AG04450 (cell line): ENCODE measurements at regions not wholly inside any gene's neighbourhood (a gene's known extent, or its start where the extent isn't known, plus 50 kb on each side); places are given as distances from the start of the nearest gene placed in this dataset.

Experiments used
- CTCF ChIA-PET: fragments of 300-600, 350-600 bp; formaldehyde crosslinking; extraction: SDS; loops from one replicate; lab custom pipeline; 2022; ENCODE audit warnings: antibody characterized with exemption, inconsistent platforms; lab: Charles Lee
- POLR2A ChIA-PET: fragments of 350-600 bp; formaldehyde crosslinking; extraction: SDS; loops from one replicate; lab custom pipeline; 2021; ENCODE audit warnings: antibody characterized with exemption, inconsistent platforms; lab: Yijun Ruan, JAX
- DNase-seq: peaks from one replicate; pipeline ENCODE4 v3.0.0-alpha.2; 2011; ENCODE audit warnings: low read depth, low spot score
- H3K27ac ChIP-seq: one replicate; pipeline ENCODE4 v1.5.1; 2012; ENCODE audit warnings: low read depth, low read length, control low read depth
- H3K27me3 ChIP-seq: one replicate; pipeline ENCODE4 v1.6.0; 2012; ENCODE audit warnings: low read length; ENCODE audit not compliant: control insufficient read depth, insufficient read depth
- H3K4me3 ChIP-seq: 2 replicates; pipeline ENCODE4 v1.5.1; 2011; ENCODE audit warnings: mild to moderate bottlenecking, low read depth, low read length, control low read depth
- H3K9me3 ChIP-seq: 2 replicates; pipeline ENCODE4 v1.5.1; 2012; ENCODE audit warnings: low read length; ENCODE audit not compliant: control insufficient read depth, insufficient read depth
- CTCF ChIP-seq: IDR thresholded peaks from 2 replicates; pipeline ENCODE4 v1.5.1; 2011; ENCODE audit warnings: low read depth, low read length, control low read depth, inconsistent platforms

GRCh38 chr7:115740043-115740442 is 290.5 kb downstream of the TFEC start:
- no peak for DNase-seq
- Histone ChIP-seq H3K4me3 (no peak overlapping the region), H3K27ac (no peak overlapping the region), H3K27me3 (no peaks in the 10 kb centered on the region), H3K9me3 (no peaks in the 10 kb centered on the region)
- no peak for TF ChIP-seq CTCF
- CTCF ChIA-PET = interaction anchor here (0.7 kb wide), 1 partner anchor 920 kb away, joined by 3 read pairs; no protein-coding TSS in a partner anchor
- POLR2A ChIA-PET = no interaction called here

- Histone ChIP-seq H3K27ac (no peak overlapping the region), H3K9me3 (no peaks in the 10 kb centered on the region), H3K4me3 (no peak overlapping the region), H3K27me3 (no peaks in the 10 kb centered on the region)
- CTCF ChIA-PET = no interaction called here
- POLR2A ChIA-PET = no interaction called here
- no peak for TF ChIP-seq CTCF
- no peak for DNase-seq
Measured at GRCh38 chr7:115734641-115735040, 295.9 kb downstream of the TFEC start.

GRCh38 chr7:115731796-115732471 is 298.6 kb downstream of the TFEC start:
- Histone ChIP-seq H3K9me3 (no peaks in the 10 kb centered on the region), H3K27ac (no peak overlapping the region), H3K27me3 (no peaks in the 10 kb centered on the region), H3K4me3 (no peak overlapping the region)
- TF ChIP-seq CTCF = no peak
- POLR2A ChIA-PET = no interaction called here
- CTCF ChIA-PET = interaction anchor here (0.6 kb wide), 1 partner anchor 906 kb away, joined by 3 read pairs; no protein-coding TSS in a partner anchor
- no peak for DNase-seq

GRCh38 chr7:115728518-115728917 is 302.0 kb downstream of the TFEC start:
- no peak overlapping the region for H3K27ac ChIP-seq
- DNase-seq = no peak
- no peak overlapping the region for H3K4me3 ChIP-seq
- POLR2A ChIA-PET = no interaction called here
- CTCF ChIA-PET = interaction anchor here (0.6 kb wide), 1 partner anchor 939 kb away, joined by 3 read pairs; no protein-coding TSS in a partner anchor
- TF ChIP-seq CTCF = no peak
- no peaks in the 10 kb centered on the region for H3K27me3 ChIP-seq
- H3K9me3 ChIP-seq = no peaks in the 10 kb centered on the region

- Histone ChIP-seq H3K9me3 (no peaks in the 10 kb centered on the region), H3K4me3 (no peak overlapping the region), H3K27me3 (no peaks in the 10 kb centered on the region), H3K27ac (no peak overlapping the region)
- ChIA-PET CTCF (no interaction called here), POLR2A (no interaction called here)
- no peak for TF ChIP-seq CTCF
- DNase-seq = no peak
Measured at GRCh38 chr7:115724400-115725056, 306.0 kb downstream of the TFEC start.
